Right renal pelvis (tissue), 4 donors: ENCODE measurements at regions not wholly inside any gene's neighbourhood (a gene's known extent, or its start where the extent isn't known, plus 50 kb on each side); places are given as distances from the start of the nearest gene placed in this dataset.
"Not testable (repeated sequence)": the region's sequence is repeated elsewhere in the genome, so short reads cannot be mapped to it uniquely, and the experiment has no call there.

Experiments used
- DNase-seq, 4 donors: peaks; one replicate each; pipeline ENCODE4 v3.0.0-alpha.2; 2013; ENCODE audit warnings: low read depth in 4 of 4, low spot score in 3 of 4, missing footprints in 1 of 4

DNA sequence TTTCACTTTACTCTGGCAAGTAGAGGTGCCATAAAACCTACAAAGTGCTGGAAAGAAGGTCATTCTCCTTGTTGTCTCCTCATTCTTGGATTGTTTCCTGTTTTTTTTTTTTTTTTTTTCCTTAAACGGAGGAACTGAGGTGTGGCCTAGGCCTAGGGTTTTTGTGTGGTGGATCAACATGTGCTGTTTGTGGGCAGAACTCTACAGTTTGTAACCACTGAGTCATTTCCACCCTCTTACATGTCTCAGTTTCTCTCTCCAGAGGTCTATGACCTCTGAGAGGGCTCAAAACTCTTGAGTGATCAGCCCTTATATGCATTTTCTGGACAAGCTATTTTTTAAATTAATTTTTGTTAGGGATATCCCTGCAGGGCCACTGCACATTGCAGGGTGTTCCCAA, 296.0 kb downstream of the PPP1R3A start:
- DNase-seq: no peak

DNA sequence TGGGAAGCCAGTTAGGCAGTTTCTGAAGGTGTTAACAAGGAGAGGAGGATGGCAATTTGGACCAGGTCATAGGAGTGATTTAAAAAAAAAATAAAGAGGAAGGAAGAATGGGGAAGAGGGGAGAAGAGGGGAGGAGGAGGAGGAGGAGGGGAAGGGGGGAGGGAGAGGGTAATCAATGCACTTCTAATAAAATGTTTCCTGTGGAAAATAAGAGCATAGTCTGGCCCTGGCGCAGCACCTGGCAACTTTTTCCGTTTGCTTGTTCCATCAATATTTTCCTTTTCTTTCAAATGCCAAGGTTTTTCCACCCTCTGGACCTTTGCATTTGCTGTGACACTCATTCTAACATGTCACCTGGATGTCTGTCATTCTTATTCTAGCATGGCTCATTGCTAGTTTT, 308.2 kb downstream of the PPP1R3A start:
- DNase-seq: no peak

DNA sequence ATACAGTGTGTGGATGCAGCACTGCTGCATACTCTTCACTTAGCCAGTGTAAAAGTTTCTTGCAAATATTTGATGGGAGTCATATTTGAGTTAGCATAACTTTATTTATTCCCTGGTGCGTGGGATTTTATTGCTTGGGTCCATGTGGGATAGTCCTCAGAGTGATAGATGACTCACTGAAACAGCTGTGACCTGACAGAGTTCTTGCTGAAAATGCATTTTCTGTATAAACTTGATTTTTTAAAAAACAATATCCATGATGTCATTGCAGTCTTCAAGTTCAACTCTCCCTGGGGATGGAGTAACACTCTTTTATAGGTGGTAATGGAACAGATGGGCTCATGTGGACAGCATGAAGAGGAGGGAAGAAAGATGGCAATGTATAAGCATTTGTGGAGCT, 310.0 kb downstream of the PPP1R3A start:
- DNase-seq: no peak

DNA sequence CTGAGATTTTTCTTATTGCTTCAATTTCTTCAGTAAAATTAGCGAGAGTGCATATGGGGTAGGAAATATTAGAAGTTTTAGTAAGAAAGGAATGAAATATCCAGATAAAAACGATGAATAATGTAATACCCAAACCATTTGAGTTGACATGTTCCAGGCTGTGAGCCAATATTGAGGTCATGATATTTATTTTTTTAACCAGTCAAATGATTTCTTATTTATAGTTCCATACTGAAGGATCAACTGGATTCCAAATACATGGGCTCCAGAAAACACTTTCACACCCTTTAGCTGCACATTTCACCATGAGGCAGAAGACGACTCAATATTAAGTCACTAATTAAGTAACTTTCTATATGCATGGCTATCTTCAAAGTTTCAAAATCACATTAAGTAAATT, 312.5 kb downstream of the PPP1R3A start:
- no peak for DNase-seq

DNA sequence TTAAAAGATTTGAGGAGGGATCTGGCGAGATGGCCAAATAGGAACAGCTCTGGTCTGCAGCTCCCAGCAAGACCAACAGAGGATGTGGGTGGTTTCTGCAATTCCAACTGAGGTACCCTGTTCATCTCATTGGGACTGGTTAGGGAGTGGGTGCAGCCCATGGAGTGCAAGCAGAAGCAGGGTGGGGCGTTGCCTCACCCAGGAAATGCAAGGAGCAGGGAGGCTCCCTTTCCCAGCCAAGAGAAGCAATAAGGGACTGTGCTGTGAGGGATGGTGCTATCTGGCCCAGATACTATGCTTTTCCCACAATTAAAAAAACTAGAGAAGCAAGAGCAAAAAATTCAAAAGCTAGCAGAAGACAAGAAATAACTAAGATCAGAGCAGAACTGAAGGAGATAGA, 318.4 kb downstream of the PPP1R3A start:
- not testable (repeated sequence) for DNase-seq

DNA sequence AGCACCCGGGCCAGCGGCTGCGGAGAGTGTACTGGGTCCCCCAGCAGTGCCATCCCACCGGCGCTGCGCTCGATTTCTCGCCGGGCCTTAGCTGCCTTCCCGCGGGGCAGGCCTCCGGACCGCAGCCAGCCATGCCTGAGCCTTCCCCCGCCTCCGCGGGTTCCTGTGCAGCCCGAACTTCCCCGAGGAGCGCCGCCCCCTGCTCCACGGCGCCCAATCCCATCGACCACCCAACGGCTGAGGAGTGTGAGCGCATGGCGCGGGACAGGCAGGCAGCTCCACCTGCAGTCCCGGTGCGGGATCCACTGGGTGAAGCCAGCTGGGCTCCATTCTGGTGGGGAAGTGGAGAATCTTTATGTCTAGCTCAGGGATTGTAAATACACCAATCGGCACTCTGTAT, 325.4 kb downstream of the PPP1R3A start:
- DNase-seq: not testable (repeated sequence)

DNA sequence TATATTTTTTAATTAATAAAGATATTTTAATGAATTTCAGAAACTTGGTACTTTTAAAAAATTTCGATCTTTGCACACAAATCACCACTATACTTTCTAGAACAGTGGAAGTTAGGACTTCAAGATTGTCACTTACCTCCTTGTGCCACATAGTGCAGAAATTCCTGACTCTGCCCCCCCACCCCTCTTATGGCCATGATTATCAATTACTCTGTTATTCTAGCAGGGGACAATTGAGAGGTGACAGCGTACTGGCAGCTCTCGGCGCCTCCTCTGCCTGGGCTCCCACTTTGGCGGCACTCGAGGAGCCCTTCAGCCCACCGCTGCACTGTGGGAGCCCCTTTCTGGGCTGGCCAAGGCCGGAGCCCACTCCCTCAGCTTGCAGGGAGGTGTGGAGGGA, 325.9 kb downstream of the PPP1R3A start:
- not testable (repeated sequence) for DNase-seq

DNA sequence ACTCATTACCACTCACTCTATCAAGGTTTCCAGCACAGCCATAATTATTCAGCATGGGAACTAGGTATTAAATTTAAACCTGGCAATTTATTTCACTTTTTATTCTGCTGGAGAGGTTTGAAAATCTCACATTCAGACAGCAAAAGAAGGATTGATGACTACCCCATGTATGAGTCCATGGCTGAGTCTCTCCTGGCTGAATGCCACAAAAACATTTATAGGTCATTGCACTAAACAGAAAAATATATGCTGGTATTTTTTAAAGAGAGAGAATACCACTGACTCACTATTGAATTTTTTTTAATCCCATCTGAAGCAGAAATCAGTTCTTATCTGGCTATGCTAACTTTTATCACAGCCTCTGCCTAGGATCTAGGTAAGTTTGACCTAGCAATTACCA, 336.3 kb downstream of the PPP1R3A start:
- no peak for DNase-seq

DNA sequence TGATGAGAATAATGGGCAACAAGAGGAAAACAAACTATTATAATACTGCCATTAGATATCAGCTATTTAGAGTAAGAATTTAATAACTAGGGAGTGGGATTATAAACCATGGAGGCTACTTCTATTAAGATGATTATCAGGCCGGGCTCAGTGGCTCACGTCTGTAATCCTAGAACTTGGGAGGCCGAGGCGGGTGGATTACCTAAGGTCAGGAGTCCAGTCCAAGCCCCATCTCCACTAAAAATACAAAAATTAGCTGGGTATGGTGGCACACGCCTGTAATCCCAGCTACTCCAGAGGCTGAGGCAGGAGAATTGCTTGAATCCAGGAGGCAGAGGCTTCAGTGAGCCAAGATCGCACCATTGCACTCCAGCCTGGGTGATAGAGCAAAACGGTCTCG, 355.6 kb downstream of the PPP1R3A start:
- not testable (repeated sequence) for DNase-seq

DNA sequence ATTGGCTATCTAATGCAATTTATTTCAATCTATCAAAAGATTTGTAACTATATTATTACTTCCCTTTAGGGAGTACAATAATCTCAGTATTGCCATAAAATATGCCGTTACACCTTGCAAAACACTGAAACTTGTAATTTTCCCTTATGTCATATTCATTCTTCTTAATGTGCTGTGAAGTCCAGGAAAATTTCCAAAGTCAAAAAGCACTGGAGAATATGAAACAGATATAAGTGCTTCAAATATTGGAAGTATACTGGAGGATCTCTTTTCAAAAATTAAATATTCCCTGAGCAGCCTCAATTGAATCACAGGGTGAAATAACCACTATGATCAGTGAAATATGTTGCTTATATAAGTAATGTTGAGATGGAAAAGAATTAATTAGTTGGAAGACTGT, 356.0 kb downstream of the PPP1R3A start:
- no peak for DNase-seq

DNA sequence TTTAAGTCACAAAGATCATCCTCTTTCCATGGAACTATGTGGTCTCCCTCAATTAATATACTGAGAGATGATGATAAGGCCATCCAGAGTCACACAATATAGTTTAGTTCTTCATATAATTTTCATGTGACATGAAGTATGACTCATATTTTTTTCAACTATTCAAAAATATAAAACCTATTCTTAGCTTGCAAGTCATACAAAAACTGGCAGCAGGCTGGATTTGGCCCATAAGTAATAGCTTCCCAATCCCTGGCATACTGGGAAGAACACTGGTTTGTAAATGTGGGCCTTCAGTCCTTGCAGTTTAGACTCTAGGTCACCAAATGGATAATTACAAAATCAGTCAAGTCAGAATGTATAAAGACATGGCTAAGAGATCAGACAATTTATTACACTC, 356.6 kb downstream of the PPP1R3A start:
- DNase-seq: no peak

DNA sequence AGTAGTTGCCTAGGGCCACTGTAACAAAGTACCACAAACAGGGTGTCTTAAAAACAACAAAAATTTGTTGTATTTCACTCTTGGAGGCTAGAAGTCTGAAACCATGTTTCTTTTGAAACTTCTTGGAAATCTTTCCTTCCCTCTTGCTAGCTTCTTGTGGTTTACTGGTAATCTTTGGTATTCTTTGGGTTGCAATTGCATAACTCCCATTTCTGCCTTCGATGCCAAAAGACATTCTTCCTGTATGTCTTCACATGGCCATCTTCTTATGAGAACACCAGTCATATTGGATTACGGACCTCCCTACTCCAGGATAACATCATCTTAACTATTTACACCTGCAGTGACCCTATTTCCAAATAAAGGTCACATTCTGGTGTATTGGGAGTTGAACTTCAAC, 357.4 kb downstream of the PPP1R3A start:
- DNase-seq: no peak

DNA sequence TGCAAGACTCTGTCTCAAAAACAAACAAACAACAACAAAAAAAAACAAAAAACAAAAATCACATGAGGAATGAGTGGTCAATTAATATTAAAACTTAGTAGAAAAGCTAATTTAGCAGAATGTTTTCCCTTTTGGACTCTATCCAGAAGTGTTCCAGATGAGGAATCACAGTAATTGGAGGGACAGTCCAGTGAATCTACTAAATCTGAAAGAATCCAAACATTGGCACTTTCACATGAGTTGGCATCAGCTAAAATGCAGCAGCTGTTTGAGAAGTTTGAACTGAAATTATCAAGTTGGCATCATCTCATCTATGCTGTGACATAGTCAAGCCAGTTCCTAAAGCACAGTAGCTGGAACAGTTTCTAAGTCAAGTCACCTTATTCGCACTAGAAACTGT, 367.8 kb downstream of the PPP1R3A start:
- DNase-seq: peak in 1 of 4 donors; percentile 7

DNA sequence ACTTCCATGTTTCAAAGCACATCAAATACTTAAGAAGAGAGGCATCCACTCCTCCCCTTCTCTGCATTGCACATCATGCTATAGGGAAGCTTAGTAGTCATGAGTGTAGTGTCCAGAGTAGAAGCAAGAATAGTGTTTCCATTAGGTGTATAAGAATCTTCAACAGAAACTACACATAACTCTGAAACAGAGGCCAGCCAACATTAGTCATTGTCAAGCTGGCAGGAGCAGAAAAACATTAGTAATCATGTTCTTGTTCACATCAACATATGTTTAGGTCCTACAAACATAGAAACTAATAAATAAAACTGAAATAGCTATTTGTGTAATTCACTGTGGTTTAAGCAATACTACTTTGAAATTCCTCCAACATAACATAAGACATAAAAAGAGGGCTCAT, 370.2 kb downstream of the PPP1R3A start:
- no peak for DNase-seq

DNA sequence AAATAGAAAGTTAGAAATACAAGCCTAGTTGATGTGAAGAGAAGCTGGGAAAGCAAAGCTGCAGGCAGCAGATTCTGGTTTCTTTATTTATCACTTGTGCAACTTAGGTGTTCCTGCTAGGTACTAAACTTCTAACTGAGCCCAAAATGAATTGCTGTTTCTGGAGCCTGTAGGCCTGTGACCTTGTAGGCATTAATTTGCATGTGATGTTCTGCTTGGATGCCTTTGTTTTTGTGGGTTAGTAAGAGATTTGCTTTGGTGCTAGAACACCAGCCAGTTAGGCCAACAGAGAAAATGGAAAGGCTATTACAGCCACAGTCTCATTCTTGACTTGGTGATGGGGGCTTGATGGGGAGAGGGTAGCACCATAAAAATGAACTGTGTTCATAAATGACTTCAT, 370.7 kb downstream of the PPP1R3A start:
- no peak for DNase-seq

DNA sequence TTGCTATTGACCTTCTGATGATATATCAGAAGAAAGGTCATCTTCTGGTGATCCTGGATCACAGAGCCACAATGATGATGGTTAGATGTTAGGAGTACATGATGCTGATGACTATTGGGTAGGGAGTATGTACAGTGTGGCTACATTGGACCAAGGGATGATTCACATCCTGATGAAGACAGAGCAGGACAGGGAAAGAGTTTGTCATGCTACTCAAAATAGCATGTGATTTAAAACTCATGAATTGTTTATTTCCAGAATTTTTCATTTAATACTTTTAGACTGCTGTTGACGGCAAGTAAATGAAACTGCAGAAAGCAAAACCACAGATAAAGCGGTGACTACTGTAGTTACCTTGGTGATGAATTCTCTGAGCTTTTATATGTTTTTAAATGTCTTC, 397.3 kb downstream of the PPP1R3A start:
- no peak for DNase-seq

DNA sequence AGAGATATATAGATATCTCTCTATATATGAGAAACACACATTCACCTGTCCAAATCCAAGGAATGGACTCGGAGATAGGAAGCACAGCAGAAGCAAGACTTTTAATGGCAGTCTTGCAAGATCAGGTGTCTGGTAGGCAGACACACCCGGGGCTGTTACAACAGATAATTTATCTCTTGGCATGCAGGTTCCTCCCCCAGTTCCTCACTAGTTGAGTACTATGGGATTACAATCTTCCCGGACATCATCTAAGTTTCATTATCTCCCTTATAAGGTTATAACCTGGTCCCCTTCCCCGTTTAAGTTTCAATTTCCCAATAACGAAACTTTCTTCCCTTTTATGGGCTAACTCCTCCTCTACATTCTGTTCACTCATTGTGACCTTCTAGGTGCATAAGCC, 399.3 kb downstream of the PPP1R3A start:
- DNase-seq: no peak

DNA sequence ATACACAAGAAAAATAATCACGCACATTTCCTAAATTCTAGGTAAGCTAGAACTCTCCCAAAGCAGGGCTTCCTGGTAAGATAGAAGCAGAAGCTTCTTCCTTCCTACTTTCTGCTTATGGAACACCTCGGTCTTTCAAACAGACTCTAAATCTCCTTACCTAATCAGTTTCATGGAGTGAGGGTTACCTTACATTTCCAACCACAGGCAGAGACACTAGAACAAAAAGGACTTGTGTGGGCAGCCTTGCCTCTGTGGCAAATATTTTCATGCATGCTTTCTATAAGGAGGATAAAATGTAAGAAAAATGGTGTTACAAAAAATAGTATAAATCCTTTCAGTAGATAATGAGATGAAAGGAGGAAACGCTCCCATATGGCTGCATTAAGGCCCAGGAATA, 386.3 kb upstream of the SMIM30 start:
- no peak for DNase-seq

DNA sequence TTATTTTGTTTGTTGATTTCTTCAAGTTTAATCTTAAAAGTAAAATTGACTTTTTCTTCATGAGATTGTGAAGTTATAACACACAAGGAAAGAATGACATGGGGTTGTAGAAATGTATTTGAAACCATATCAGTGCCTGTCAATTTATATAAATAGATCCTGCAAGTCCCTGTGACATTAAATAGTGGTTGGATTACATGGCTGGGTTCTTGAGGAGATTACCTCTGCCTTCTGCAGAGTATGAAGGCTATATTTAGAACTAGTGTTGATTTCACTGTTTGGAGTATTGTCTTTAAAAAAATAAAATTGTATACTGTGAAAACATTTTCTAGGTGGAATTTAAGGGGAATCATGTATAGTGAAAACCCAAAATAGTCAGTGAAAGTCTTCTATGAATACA, 385.8 kb upstream of the SMIM30 start:
- no peak for DNase-seq

DNA sequence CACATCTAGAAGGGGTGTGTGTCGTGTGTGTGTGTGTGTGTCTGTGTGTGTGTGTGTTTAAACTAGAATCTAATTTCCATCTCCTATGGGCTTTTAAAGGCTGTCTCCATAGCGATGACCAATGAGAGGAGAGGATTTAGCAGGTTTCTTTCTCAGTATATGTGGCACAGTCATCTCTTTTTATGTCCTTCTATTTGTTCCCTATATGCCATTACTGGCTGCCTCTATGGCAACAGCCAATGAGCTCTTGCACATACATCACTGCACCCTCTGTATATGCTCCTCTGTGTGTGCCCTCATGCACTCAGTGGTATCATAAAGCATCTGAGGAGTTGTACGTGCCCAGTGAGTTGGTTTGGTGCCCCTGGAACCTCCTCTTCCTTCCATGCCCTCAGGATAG, 378.2 kb upstream of the SMIM30 start:
- DNase-seq: not testable (repeated sequence)

DNA sequence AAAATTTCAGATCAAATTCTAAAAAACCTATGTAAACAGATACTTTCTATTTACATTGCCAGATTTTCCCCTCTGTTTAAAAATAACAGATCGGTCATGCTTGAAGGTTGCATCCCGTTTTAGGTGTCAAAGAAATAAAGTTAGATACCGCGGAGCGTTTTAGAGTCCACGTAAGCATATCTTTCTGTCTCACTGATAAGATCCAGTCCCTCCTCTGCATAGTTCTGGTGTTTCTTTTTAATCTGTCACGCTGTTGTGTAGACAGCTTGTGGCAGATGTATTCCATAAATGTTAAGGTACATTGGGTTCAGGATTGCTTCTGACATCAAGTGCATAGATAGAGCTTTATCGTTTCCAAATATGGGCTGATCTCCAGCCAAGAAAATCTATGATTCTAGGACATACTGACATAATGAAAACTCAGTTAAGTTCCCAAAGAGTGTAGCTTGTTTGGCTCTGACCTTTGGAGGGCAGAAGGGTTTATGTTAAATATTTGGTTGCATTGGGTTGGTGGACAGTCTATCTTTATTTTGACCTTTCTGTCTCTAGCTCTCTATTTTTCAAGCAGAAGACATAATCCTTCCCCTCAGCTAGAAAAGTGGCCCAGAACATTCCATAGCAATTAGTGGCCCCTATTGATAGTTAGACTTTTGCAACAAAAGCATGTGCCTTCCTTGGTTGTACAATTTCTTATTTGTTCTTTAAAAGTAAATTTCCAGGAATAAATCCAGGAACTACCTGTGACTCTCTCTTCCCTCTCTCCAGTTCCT, 376.6 kb upstream of the SMIM30 start:
- DNase-seq: not testable (repeated sequence)

DNA sequence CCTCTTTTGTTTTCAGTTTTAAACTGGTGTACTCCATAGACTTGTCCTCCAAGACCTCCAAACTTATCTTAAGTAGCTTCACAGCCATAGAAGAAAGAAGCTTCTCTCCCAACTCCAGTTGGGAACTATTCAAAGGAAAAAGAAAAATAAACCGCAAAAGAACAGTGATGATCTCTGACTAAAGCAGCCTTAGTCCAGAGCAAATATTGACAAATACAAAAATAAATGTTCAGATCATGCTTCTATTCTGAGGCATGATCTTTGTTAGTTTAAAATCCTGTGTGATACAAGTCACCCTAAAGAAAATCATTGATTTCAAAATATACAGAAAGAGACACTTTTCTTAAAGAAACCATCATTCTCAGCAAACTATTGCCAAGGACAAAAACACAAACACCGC, 373.0 kb upstream of the SMIM30 start:
- DNase-seq: no peak
